ENCODE measurements at regions not wholly inside any gene's neighbourhood (a gene's known extent, or its start where the extent isn't known, plus 50 kb on each side); places are given as distances from the start of the nearest gene placed in this dataset.
A peak's percentile ranks its signal among the peaks of the same experiment; 100 is the strongest.

DNA sequence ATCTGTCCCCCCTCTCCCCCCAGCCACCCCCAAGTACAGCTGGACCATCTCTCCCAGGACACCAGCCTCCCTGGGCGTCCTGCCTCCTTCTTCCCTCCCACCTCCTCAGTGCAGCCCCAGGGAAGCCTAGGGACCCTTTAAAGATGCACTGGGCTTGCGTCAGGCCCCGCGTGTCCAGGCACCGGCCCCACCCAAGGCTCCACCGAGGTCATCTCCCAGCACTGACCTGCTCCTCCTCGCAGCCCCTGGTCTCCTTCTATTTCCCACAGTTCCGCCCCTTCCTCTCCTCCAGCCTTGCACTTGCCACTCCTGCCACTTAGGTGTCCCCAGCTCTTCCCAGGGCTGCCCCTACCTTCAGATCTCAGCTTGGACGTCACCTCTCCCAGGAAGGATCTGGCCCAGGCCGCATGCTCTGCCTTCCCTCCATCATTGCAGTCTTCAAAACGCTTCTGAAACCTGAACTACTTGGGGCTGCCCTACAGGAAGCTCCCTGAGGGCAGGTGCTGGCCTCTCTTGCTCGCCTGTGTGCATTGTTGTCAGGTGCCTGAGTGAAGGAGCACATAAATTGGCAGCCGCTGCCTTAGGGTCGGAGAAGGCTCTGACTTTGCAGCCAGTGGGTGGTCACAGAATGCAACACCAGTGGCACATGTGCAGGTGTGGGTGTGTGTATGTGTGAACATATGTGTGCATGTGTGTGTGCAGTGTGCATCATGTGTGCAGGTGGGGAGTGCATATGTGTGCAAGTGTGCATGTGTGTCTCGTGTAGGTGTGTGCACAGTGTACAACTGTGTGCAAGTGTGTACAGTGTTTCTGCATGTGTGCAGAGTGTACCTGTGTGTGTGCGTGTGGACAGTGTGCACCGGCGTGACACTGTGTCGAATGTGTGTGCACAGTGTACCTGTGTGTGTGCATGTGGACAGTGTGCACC is 152.9 kb downstream of the C9orf50 start:
- Mint-ChIP-seq H3K27me3 (no peaks in the 10 kb centered on the region), H3K4me1 (ENCODE audit: low read depth) (peaks cover 43% of the 10 kb centered on the region), H3K4me3 (no peak overlapping the region), H3K27ac (no peak overlapping the region), H3K36me3 (ENCODE audit: low read depth) (no peaks in the 10 kb centered on the region), H3K9me3 (no peaks in the 10 kb centered on the region)

DNA sequence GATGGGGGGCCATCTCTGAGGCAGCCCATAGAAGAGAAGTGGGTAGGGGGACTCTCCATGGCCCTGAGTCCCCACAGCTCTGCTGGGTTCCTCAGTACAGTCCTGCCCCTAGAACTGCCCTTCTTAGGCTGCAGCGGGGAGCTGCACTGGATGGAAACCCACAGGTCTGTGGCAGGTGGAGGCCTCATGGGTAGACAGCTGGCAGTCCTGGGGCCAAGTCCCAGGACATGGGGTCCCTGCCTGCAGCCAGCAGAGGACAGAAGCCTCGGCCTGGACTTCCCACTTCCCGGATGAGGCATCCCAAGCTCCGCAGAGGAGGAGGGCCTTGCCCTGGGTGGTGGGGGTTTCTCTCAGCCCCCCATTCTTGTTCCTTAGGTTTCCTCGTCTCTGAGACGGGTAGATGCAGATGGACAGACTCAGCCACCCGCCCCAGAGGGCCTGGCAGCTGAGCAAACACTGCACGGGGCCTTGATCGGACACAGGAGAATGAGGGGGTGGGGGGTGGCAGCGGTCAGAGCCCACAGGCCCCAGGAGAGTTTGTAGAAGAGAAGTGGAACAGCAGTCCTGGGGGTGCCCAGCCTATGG is 153.8 kb downstream of the C9orf50 start:
- Mint-ChIP-seq H3K9me3 (no peaks in the 10 kb centered on the region), H3K36me3 (ENCODE audit: low read depth) (no peaks in the 10 kb centered on the region), H3K4me1 (ENCODE audit: low read depth) (peaks cover 38% of the 10 kb centered on the region), H3K4me3 (no peak overlapping the region), H3K27ac (no peak overlapping the region), H3K27me3 (no peaks in the 10 kb centered on the region)

DNA sequence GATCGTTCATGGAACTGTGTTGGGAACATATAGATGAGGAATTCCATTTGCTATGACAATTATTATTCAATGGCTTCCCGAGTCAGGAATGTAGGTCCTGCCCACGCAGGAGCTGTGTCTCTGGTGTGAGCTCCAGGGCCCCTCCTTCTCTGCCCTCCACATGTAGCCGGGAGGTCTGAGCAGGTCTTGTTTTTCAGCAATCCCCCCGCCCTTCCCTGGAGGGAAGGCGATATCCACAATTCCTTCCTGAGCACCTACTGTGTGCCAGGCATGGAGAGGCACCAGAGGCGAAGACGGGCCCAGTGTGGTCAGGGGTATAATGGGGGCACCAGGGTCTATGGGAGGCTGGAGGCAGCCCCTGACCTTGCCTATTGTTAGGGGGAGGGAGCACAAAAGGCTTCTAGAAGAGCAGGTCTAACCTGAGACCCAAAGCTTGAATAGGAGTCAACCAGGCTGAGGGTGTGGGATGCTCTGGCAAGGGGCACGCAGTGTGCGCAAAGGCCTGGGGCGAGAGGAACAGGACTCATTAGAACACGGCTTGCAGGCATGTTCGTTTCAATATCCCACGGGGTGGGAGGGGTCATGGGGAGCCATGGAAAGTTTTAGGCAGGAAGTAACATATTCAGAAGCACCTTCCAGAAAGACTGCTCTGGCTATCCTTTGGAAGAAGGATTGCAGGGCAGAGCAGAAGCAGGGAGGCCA is 154.9 kb downstream of the C9orf50 start:
- no peak overlapping the region for H3K4me3 Mint-ChIP-seq
- H3K4me1 Mint-ChIP-seq (ENCODE audit: low read depth), result peaks cover 31% of the 10 kb centered on the region
- H3K27me3 Mint-ChIP-seq, result no peaks in the 10 kb centered on the region
- no peaks in the 10 kb centered on the region for H3K36me3 Mint-ChIP-seq (ENCODE audit: low read depth)
- peak overlapping the region; percentile 57 for H3K27ac Mint-ChIP-seq
- H3K9me3 Mint-ChIP-seq, result no peaks in the 10 kb centered on the region

DNA sequence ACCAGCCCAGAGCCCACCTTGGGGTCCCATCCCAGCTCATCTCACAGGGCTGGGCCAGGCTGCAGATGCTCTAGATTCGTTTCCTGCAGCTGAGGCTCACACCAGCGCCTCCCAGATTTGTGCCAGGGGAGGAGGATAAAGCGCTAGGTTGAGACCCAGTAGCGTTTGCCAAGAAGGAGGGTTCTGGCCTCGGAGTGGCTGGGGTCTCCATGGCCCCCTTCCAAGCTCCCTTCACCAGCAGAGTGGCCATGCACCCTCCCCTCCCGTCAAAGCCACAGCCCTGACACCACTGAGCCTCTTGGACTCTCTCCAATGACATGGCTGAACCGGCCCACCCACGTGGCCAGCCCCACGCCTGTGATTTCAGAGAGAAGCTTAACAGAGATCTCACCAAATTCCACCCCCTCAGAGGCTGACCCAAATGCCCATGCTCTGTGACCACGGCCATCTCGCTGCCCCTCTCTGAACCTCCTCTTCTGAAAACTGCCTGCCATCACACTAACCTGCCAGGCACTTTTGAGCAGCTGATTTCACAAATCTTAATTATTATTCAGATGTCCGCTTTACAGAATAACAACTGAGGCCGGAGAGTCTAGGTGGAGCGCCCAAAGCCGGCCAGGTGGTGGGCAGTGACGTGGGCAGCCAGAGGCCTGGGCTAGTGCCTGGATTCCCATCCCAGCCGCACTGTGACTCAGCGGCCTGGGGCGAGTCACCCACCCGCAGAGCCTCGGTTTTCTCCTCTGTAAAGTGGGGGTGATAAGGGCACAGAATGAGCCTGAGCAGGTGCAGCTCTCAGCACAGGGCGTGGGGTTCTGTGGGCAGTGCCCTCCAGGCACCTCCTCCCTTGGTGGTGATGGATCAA is 155.7 kb downstream of the C9orf50 start:
- H3K9me3 Mint-ChIP-seq, result no peaks in the 10 kb centered on the region
- no peak overlapping the region for H3K4me3 Mint-ChIP-seq
- H3K27ac Mint-ChIP-seq, result no peak overlapping the region
- peaks cover 24% of the 10 kb centered on the region for H3K4me1 Mint-ChIP-seq (ENCODE audit: low read depth)
- no peaks in the 10 kb centered on the region for H3K27me3 Mint-ChIP-seq
- H3K36me3 Mint-ChIP-seq (ENCODE audit: low read depth), result no peaks in the 10 kb centered on the region

DNA sequence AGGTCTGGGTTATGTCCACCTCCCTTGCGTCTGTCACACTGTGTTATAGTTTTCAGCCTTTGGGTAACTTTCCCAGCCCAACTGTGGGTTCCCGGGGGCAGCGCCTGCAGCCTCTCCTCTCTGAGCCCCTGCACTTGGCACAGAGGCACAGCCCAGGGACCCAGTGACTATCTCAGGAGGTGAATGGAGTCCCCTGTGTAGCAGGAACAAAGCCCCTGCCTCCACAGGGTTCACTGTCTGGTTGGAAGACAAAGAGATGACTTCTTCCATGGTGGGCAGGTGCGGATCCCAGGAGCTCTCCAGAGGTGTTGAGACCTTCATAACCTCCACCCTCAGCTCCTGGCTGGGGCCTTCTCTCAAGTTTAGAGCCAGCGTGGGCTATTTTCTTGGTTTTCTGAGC is 156.9 kb downstream of the C9orf50 start:
- H3K27me3 Mint-ChIP-seq, result no peaks in the 10 kb centered on the region
- peaks cover 28% of the 10 kb centered on the region for H3K4me1 Mint-ChIP-seq (ENCODE audit: low read depth)
- H3K27ac Mint-ChIP-seq, result no peak overlapping the region
- H3K9me3 Mint-ChIP-seq, result no peaks in the 10 kb centered on the region
- H3K36me3 Mint-ChIP-seq (ENCODE audit: low read depth), result no peaks in the 10 kb centered on the region
- H3K4me3 Mint-ChIP-seq, result no peak overlapping the region

DNA sequence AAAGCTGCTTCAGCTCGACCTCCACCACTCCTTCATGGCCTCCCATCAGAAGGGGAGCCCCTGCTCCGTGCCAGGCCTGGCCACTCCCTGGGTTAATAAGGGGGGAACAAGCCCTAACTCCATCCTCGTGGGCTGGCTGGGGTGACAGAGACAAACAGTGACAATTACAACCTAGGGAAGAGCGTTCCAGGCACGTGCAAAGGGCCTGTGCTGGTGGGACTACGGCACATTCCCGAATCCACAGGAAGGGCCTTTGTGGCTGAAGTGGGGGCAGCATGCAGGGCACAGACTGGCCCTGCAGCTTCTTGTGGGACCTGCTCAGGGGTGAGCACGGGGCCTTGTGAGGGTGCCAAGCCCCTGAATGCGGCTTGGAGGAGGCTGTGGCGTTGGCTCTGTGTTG is 157.4 kb downstream of the C9orf50 start:
- Mint-ChIP-seq H3K9me3 (no peaks in the 10 kb centered on the region), H3K36me3 (ENCODE audit: low read depth) (no peaks in the 10 kb centered on the region), H3K27me3 (no peaks in the 10 kb centered on the region), H3K27ac (no peak overlapping the region), H3K4me3 (no peak overlapping the region), H3K4me1 (ENCODE audit: low read depth) (peaks cover 33% of the 10 kb centered on the region)

DNA sequence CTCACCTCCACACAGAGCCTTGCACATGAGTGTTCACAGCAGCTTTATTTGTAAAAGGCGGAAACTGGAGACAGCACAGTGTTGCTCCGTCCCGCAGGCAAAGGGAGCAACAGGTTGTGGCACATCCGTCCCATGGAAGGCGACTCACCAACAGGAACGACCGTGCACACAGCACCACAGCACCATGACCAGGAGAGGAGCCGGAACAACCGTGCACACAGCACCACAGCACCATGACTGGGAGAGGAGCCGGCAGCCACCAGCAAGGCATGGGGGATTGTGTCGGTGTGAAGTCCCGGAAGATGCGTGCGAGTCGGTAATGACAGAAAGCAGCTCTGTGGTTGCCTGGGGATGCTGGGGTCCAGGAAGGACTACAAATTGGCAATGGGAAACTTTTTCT is 158.5 kb downstream of the C9orf50 start:
- no peak overlapping the region for H3K27ac Mint-ChIP-seq
- no peaks in the 10 kb centered on the region for H3K36me3 Mint-ChIP-seq (ENCODE audit: low read depth)
- no peaks in the 10 kb centered on the region for H3K27me3 Mint-ChIP-seq
- H3K4me1 Mint-ChIP-seq (ENCODE audit: low read depth), result peaks cover 44% of the 10 kb centered on the region
- no peak overlapping the region for H3K4me3 Mint-ChIP-seq
- no peaks in the 10 kb centered on the region for H3K9me3 Mint-ChIP-seq

DNA sequence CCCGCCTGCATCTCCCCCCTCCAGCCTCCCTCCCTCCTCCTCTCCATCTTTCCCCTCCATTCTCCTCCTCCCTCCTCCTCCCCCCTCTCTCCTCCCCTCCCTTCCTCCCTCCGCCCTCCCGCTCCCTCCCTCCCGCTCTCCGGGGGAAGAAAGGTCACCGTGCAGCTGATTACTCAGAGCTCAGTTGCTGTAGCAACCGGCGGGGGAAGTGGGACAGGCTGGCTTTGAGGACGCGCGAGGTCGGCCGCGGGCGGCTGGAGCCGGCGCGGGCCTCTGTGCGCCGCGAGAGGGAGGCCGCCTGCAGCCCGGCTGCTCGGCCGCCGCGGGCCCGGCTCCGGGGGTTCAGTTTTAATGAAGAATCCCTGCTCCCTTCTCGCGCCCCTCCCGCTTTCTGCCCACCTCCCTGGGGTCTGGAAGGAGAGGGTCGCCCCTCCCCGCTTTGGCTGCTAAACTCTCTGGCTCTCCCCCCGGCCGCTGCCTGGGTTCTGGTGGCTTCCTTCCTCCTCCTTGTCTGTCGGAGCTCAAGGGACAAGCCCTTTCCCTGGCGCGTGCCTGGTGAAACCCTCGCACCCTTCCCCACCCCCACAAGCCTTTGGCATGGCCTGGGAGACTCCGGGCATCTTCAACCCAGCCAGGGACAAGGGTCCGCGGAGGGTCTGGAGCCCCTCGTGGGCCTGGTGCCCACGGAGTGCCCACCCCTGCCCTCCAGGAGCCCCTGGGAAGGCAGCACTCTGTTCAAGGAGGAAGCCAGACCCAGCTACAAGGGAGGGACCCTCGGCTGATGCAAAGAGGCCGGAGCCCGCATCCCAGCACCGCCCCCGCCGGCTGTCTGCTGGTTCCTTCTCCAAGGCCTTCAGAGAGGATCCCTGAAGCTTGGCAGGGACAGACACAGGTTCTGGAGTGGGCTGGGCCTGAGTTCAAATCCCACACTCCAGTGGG is 160.3 kb downstream of the C9orf50 start:
- H3K4me1 Mint-ChIP-seq (ENCODE audit: low read depth), result peaks cover 49% of the 10 kb centered on the region
- no peaks in the 10 kb centered on the region for H3K36me3 Mint-ChIP-seq (ENCODE audit: low read depth)
- H3K4me3 Mint-ChIP-seq, result peak overlapping the region; percentile 84
- H3K27me3 Mint-ChIP-seq, result no peaks in the 10 kb centered on the region
- no peaks in the 10 kb centered on the region for H3K9me3 Mint-ChIP-seq
- peak overlapping the region; percentile 91 for H3K27ac Mint-ChIP-seq

DNA sequence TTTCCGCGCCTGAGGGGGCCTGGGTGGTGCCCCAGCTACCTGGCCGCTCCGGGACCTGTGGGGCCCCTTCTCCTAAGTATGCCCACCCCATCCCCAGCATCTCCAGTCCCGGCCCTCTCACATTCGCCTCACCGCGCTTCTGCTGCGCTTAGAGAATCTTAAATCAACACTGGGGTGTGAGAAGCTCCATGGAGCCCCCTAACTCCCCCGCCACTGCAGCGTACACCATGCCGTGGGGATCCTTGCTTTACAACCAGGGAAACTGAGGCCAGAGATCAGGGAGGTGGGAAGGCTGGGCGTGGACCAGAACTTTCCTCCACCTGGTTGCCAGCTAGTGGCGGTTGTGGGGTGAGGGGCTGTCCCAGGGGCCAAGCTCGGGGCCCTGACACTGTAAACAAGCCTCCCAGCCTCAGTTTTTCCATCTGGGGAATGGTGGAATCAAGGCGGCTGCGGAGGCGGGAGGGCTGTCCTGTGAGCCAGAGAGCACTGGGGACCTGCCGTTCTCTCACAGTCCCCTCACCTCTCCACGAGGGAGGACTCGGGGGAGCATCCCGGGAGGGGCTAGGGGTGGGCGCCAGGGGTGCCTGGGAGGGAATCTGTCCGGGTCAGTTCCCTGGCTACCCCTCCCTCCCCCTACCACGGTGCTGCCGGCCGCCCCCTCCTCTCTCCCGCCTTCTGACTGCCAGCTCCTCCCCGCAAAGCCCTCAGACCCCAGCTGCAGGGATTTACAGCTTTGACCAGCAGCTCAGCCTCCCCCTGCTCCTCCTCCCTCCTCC is 161.2 kb downstream of the C9orf50 start:
- H3K27me3 Mint-ChIP-seq, result no peaks in the 10 kb centered on the region
- H3K4me3 Mint-ChIP-seq, result peak overlapping the region; percentile 66
- H3K36me3 Mint-ChIP-seq (ENCODE audit: low read depth), result no peaks in the 10 kb centered on the region
- peak overlapping the region; percentile 84 for H3K27ac Mint-ChIP-seq
- no peaks in the 10 kb centered on the region for H3K9me3 Mint-ChIP-seq
- peaks cover 46% of the 10 kb centered on the region for H3K4me1 Mint-ChIP-seq (ENCODE audit: low read depth)

DNA sequence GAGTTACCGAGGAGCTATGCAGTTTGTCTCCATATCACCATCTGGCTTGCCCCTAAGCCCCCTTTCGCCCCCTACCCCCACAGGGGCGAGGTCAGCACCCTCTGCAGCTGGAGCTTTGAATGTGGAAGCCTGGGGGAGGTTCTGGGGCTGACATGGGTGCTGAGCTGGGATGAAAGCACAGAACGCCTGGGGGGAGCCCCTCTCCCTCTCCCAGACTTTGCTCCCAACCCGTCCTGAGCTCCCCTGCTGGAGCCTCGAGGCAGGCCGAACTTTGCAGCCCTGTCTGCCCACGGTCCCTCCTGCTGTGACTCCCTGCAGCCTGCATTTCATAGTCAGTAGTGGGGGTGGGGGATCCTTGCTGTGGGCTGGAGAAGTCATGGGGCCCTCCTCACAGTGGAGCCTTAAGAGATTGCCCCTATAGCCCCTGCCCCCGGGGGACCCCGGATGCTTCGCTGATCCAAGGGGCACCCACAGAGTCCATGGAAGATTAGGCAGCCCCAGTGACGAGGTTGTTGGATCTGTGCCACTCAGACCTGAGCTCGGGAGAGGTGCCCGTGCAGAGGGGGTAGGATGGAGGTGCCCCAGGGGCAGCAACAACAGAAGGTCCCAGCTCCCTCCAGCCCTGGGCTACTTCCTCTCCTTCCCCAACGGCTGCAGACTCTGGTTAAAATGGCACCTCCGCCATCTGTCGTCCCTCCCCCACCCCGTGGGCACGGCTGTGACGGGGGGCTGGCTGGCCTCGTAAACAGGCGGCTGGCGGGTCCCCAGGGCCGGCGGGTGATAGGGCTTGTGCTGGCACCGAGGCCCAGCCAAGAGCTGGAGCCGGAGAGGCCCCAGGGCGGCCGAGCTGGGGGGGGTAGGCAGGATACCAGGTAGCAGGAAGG is 162.0 kb downstream of the C9orf50 start:
- Mint-ChIP-seq H3K27me3 (no peaks in the 10 kb centered on the region), H3K4me1 (ENCODE audit: low read depth) (peaks cover 47% of the 10 kb centered on the region), H3K36me3 (ENCODE audit: low read depth) (no peaks in the 10 kb centered on the region), H3K4me3 (peak overlapping the region; percentile 17), H3K27ac (peak overlapping the region; percentile 75), H3K9me3 (no peaks in the 10 kb centered on the region)

DNA sequence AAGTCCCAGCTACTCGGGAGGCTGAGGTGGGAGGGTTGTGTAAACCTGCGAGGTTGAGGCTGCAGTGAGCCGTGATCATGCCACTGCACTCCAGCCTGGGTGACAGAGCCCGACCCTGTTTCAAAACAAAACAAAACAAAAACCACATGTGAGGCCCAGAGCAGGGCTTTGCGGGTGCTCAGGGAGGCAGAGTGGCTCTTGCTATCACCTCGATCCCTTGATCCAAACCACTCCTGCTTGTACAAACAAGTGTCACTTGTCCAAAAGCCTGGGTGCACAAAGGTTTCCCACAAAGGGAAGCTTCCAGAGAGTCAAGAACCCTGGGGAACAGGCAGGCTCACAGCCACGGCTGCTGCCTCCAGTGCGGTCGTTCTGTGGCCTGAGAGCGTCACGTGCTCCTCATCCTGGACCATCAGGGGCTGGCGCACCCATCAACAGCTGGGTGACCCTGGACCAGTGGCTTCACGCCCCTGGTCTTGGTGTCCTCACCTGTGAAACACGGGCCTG is 162.7 kb downstream of the C9orf50 start:
- H3K27me3 Mint-ChIP-seq, result no peaks in the 10 kb centered on the region
- H3K27ac Mint-ChIP-seq, result peak overlapping the region; percentile 31
- H3K4me3 Mint-ChIP-seq, result no peak overlapping the region
- H3K36me3 Mint-ChIP-seq (ENCODE audit: low read depth), result no peaks in the 10 kb centered on the region
- H3K4me1 Mint-ChIP-seq (ENCODE audit: low read depth), result peaks cover 50% of the 10 kb centered on the region
- H3K9me3 Mint-ChIP-seq, result no peaks in the 10 kb centered on the region

DNA sequence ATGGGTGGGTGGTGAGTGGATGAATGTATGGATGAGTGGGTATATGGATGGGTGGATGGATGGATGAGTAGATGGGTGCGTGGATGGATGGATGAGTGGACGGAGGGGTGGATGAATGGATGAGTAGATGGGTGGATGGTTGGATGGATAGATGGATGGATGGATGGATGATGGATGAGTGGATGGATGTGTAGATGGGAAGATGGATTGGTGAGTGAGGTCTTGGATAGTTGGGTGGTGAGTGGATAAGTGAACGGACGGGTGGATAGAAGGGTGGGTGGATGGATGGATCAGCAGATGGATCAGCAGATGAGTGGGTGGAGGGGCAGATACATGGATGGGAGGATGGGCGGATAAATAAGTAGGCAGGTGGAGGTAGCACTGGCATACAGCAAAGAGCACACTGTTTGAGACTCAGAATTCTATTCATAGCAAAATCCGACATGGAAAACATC is 163.5 kb downstream of the C9orf50 start:
- Mint-ChIP-seq H3K27ac (peak overlapping the region; percentile 12), H3K4me1 (ENCODE audit: low read depth) (peaks cover 50% of the 10 kb centered on the region)

More for the DNA sequence above, 163.5 kb downstream of the C9orf50 start:
- H3K9me3 Mint-ChIP-seq, result no peaks in the 10 kb centered on the region
- no peak overlapping the region for H3K4me3 Mint-ChIP-seq
- no peaks in the 10 kb centered on the region for H3K27me3 Mint-ChIP-seq
- H3K36me3 Mint-ChIP-seq (ENCODE audit: low read depth), result no peaks in the 10 kb centered on the region

Measured in stimulated activated naive CD8-positive, alpha-beta T cell treated with anti-CD3 and anti-CD28 coated beads, Interleukin-15, Interleukin-2, amounts not matched to agents 100 ng/mL and 50 ng/mL, for 24 hours (primary cell).